NCI-H2081 treated with DMSO at 0.1 percent for 48 hours (cell line): ENCODE measurements at regions not wholly inside any gene's neighbourhood (a gene's known extent, or its start where the extent isn't known, plus 50 kb on each side); places are given as distances from the start of the nearest gene placed in this dataset.
A peak's percentile ranks its signal among the peaks of the same experiment; 100 is the strongest.

ENCODE experiments used
- DNase-seq: peaks from one replicate; lab custom pipeline; 2025; lab: John Stamatoyannopoulos, UW

DNA sequence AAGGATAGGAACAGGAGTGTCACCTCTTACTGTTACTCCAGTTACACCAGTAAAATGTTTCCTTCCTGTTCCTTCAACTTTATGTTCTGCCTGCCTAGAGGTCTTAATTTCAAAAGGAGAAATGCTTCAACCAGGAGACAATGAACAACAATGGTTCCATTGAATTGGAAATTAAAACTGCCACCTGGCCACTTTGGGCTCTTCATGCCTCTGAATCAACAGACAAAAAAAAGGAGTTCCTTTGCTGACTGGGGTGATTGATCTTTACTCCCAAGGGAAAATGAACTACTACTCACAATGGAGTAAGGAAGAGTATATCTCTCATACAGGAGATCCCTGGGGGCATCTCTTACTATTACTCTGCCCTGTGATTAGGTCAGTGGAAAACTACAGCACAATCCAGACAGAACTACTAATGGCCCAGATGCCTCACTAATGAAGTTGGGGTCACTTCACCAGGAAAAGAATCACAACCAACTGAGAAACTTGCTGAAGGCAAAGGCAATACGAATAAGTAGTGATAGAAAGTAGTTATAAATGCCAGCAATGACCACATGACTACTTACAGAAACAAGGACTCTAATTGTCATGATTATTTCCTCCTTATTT lies 76.6 kb upstream of the PRDX6 start:
- DNase-seq, result no peak

- no peak for DNase-seq
Measured at GRCh38 chr1:173403996-173404395, 73.1 kb upstream of the PRDX6 start.

GRCh38 chr1:173405281-173405680 lies 71.9 kb upstream of the PRDX6 start:
- DNase-seq, result no peak

DNA sequence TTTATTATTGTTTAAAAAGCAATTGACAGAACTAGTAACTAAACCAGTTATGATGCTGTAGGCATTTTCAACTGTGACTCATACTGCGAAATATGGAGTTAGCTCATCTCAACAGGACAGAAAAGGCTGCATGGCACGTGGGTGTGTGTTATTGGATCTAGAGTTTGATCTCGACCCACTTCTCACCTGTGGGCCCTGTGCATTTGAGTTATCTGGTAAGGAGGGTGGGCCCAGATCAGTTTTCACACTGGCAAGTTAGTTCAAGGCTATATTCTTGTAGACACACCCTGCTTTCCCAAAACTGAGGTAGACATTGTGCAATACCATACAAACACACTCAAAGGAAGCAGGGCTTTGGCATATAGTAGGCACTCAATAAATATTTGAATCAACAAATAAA lies 71.3 kb upstream of the PRDX6 start:
- no peak for DNase-seq

- no peak for DNase-seq
Measured at GRCh38 chr1:173406783-173407230, 70.3 kb upstream of the PRDX6 start.

DNA sequence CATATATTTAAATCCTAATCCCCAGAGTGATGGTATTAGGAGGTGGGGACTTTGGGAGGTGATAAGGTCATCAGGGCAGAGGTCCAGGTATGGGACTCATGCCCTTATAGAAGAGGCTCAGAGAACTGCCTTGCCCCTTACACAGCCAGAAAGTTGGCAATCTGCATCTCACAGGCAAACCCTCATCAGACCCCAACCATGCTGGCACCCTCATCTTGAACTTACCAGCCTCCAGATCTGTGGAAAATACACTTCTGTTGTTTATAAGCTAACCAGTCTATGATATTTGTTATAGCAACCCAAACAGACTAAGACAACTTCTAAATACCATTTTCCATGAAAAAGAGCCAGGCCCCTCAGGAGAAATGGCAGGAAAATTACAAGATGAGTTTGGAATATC lies 69.3 kb upstream of the PRDX6 start:
- DNase-seq, result no peak

DNA sequence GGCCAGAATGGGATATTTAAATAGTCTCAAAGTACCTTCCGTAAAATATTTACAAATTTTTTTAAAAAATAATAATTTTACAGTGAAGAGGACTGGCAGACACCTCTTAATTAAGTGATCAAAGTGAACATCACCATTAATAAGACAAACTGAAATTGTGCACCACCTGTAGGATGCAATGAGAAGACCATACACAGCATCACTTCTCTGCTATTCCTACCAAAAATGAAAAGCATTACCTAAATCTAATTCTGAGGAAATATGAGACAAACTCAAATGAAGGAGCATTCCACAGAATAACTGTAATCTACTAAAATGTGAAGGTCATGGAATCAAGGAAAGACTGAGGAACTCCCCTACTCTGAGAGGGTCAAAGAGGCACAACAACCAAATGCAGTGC lies 68.2 kb upstream of the PRDX6 start:
- no peak for DNase-seq

DNA sequence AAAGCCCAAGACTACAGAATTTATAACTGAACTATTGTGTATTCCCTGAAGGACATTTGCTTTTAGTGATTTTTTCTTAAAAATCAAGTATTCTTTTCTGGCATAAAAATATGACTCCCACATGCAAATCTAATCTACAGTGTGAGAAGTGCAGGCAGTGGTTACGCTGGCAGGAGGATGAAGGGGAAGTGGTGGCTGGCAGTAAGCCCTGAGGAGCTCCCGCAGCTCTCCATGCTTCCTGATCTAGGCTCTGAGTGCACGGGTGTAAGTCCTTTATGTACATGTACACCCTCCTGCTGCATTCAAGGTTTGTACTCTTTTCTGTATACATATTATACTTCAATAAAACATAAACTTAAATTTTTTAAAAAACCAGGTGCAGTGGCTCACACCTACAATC lies 67.5 kb upstream of the PRDX6 start:
- no peak for DNase-seq

GRCh38 chr1:173410133-173410793 lies 66.9 kb upstream of the PRDX6 start:
- DNase-seq, result no peak

GRCh38 chr1:173410794-173411236 lies 66.3 kb upstream of the PRDX6 start:
- no peak for DNase-seq

GRCh38 chr1:173411835-173412742 lies 65.0 kb upstream of the PRDX6 start:
- no peak for DNase-seq

GRCh38 chr1:173413271-173413707 lies 63.8 kb upstream of the PRDX6 start:
- no peak for DNase-seq

- no peak for DNase-seq
Measured at GRCh38 chr1:173414136-173414535, 63.0 kb upstream of the PRDX6 start.

DNA sequence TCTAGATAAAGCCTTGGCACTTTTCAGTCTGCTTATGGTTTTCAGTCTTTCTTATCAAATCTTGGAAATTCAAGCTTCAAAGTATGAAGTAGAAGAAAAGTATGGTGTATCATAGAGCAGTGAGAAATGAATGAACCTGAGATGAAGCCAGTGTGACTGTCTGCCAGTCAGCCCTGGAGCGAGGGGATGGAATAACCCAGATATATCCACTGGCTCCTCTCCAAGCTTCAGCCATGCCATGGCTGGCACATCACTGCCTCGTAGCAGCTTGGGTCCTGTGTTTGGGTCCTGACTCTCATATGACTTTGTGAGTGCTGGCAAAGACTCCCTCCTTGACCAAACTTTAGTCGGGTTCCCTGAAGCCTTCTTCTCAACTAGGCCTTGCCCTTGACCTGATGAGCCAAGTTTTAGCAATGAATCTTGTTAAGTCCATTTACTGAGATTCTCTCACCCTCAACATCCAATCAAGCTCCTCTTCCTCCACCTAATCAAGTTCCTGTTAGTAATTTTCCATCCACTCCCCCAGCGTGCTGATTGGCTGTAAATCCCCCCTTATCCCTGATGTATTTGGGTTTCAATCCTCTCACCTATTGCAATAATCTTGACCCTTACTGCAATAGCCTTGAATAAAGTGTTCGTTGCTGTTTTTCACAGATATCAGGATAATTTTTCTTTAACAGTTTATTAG lies 62.5 kb upstream of the PRDX6 start:
- DNase-seq, result no peak

GRCh38 chr1:173415490-173415889 lies 61.6 kb upstream of the PRDX6 start:
- DNase-seq, result no peak

DNA sequence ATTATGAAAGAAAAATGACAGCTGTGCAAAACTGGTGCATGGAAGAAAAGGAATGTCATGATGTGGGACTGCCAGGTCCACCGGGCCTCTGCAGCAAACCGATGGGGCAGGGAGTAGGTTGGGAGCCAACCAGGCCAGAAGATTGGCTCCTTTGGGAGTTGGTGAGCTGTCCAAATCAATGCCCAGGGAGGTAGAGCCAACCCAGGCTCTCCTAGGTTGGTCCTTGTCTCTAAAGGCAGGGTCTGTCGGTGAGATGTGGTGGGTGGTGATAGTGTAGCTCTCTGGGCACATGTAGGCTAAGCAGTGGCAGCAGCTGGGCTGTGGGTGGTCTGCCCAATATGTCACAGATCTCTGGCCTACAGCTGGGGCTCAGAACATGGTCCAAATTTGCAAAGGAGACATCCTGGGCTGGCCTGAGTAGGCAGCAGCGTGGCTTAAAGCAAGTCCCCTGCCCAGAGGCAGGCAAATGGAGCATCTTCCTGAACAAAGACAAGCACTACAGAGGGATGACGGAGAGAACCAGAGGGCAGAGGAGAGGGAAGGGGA lies 61.2 kb upstream of the PRDX6 start:
- no peak for DNase-seq

DNA sequence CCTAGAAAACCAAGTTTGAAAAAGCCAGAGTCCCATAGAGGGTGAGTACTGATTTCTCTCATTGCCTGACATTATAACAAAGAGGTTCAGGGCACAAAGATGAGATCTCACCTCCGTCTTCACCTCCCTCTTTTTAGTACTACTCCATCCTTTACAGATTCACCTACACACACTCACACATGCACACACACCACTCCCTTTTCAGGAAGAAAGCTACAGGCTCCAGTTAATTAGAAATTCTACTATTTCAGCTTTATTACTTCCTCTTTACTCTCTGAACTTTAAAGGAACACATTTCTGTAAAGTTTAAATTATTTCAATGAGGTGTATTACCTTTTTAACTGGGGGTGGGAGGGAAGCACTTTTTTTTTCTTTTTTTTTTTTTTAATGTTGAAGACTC lies 59.6 kb upstream of the PRDX6 start:
- DNase-seq, result no peak

DNA sequence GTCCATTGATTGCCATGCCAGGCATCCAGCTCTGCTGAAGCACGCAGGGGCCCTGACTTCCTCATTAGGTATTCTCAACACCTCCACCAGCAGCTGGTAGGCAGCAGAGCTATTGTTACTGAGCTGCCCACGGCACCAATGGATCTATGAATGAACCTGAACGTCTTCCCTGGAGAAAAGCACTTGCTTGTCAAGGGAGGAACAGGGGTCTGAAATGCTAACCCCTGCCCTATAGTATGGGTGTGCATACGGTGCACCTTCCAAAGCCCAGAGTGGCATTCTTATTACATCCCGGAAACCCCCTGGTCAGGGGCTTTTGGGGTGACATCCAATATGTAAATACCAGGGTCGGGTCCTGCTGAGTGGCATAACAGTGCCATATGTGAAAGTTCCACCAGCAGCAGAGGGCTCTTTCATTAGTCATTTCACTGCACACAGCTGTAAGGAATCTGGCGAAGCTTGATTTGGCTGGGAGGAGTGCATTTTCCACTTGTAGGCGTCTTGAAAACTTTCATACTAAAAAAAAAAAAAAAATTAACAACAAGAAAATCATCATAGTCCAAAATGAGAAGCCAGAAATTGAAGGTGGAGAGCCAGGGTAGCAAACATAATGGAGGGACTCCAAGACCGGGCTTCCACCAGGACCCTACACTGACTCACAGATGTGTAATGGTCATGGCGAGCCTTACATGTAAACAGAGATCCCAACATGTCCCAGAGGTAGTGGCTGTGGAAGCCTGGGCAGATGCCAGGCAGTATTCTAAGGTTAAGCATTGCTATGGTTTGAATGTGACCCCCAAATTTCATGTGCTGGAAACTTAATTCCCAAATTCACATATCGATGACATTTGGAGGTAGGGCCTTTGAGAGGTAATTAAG lies 58.8 kb upstream of the PRDX6 start:
- no peak for DNase-seq

DNA sequence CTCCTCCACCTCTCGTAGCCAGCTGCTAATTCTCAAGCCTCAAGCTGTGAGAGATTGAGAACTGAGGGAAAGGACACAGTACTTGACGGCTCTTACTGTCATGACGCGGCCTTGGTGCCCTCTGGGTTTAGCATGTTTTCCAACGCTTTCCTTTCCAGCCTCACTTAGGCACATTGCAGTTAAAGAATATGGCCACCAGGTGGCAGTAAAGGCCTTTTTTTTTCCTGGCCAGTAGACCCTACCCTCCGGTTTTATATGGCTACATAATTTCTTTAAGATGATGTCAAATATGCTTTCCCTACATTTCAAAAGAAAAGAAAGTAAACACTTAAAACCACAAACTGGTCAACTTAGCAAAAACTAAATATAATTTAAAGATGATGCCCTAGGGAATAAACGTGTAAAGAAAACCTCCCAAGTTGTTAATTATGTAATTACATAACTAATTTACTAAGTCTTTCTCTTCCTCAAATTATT lies 56.8 kb upstream of the PRDX6 start:
- DNase-seq, result peak; percentile 71

GRCh38 chr1:173421286-173421685 lies 55.8 kb upstream of the PRDX6 start:
- DNase-seq, result no peak

DNA sequence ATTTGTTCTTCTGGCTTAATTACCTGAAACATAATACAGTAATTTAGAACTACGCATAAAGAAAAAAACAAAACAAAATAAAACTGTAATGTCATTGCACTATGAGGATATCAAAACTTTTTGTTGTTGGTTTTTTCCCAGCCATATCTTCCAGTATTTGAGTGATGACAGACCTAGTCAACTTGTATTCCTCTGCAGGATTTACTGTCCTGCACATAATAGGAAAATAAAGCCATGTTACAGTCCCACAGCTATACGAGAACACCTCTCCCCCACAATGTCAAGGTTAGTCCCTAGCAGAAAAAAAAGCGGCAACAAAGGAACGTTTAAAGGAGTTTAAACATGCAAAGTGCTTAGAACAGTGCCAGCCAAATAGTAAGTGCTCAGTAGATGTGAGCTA lies 55.3 kb upstream of the PRDX6 start:
- no peak for DNase-seq
